ENCODE measurements at regions not wholly inside any gene's neighbourhood (a gene's known extent, or its start where the extent isn't known, plus 50 kb on each side); places are given as distances from the start of the nearest gene placed in this dataset.

- DNase-seq = no peak
Measured at GRCh38 chr4:157634057-157634456, 413.5 kb downstream of the GRIA2 start.

GRCh38 chr4:157616741-157617472, 396.4 kb downstream of the GRIA2 start:
- DNase-seq = no peak

- no peak for DNase-seq
Measured at GRCh38 chr4:157607996-157608395, 387.5 kb downstream of the GRIA2 start.

GRCh38 chr4:157600583-157600982, 380.1 kb downstream of the GRIA2 start:
- no peak for DNase-seq

- DNase-seq = no peak
Measured at GRCh38 chr4:157591245-157591644, 370.7 kb downstream of the GRIA2 start.

GRCh38 chr4:157590679-157591078, 370.2 kb downstream of the GRIA2 start:
- no peak for DNase-seq

GRCh38 chr4:157587681-157588423, 367.3 kb downstream of the GRIA2 start:
- DNase-seq = no peak

- no peak for DNase-seq
Measured at GRCh38 chr4:157582141-157582540, 361.6 kb downstream of the GRIA2 start.

GRCh38 chr4:157576671-157577217, 356.2 kb downstream of the GRIA2 start:
- DNase-seq = no peak

GRCh38 chr4:157575339-157575738, 354.8 kb downstream of the GRIA2 start:
- no peak for DNase-seq

- DNase-seq = no peak
Measured at GRCh38 chr4:157574606-157575005, 354.1 kb downstream of the GRIA2 start.

GRCh38 chr4:157572951-157573350, 352.4 kb downstream of the GRIA2 start:
- no peak for DNase-seq

GRCh38 chr4:157572284-157572683, 351.8 kb downstream of the GRIA2 start:
- peak; percentile 21 for DNase-seq

GRCh38 chr4:157564771-157565170, 344.2 kb downstream of the GRIA2 start:
- DNase-seq = no peak

GRCh38 chr4:157564218-157564617, 343.7 kb downstream of the GRIA2 start:
- DNase-seq = no peak

- no peak for DNase-seq
Measured at GRCh38 chr4:157558016-157558415, 337.5 kb downstream of the GRIA2 start.

- no peak for DNase-seq
Measured at GRCh38 chr4:157550028-157550427, 329.5 kb downstream of the GRIA2 start.

- DNase-seq = no peak
Measured at GRCh38 chr4:157527954-157528353, 307.4 kb downstream of the GRIA2 start.

GRCh38 chr4:157521906-157522305, 301.4 kb downstream of the GRIA2 start:
- DNase-seq = peak; percentile 6

- no peak for DNase-seq
Measured at GRCh38 chr4:157514711-157515110, 294.2 kb downstream of the GRIA2 start.

- DNase-seq = no peak
Measured at GRCh38 chr4:157509341-157509740, 288.8 kb downstream of the GRIA2 start.

- no peak for DNase-seq
Measured at GRCh38 chr4:157502656-157503055, 282.1 kb downstream of the GRIA2 start.

GRCh38 chr4:157459785-157460184, 239.3 kb downstream of the GRIA2 start:
- DNase-seq = no peak

- peak; percentile 13 for DNase-seq
Measured at GRCh38 chr4:157447195-157447594, 226.7 kb downstream of the GRIA2 start.

Measured in NCI-H226 (cell line).